NOMO-1 treated with dmso at 0.1 percent for 144 hours (cell line): ENCODE measurements at regions not wholly inside any gene's neighbourhood (a gene's known extent, or its start where the extent isn't known, plus 50 kb on each side); places are given as distances from the start of the nearest gene placed in this dataset.
"Not testable (repeated sequence)": the region's sequence is repeated elsewhere in the genome, so short reads cannot be mapped to it uniquely, and the experiment has no call there.

Experiments
- DNase-seq: peaks from one replicate; lab custom pipeline; 2025; ENCODE audit not compliant: unreplicated experiment; lab: John Stamatoyannopoulos, UW

DNA sequence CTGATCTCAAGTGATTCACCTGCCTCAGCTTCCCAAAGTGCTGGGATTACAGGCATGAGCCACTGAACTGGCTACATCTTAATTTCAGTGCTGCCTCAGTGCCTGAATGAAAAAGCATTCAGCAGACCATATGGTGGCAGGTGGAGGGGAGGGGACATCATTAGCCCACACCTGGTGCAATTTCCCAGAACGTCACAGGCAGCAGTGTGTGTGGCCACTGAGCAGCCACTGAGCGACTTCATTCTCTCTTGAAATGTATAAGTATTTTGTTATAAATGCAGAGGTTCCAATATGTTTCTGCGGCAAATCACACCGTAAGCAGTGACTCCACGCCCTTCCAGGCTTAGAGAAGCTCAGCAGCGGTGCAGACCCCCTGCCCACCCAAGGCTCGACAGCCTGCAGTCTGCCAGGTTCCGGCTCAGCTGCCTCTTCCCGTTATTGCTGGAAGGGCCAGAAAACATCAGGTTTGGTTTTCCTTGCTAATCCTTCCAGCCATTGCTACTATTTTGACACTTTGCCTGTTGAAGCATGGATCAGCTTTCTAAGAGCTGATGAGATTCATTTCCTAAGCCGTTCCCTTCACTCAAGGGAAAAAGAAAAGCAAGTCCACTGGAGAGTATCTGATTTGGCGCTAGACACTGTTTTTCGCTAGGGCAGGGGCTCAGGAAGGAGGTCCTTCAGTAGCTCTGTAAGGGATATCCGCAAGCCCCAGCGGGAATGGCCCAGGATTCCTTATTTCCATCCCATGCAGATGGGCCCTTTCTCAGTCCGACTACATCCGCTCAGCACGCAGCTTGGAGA is 250.7 kb downstream of the VAPA start:
- no peak for DNase-seq

DNA sequence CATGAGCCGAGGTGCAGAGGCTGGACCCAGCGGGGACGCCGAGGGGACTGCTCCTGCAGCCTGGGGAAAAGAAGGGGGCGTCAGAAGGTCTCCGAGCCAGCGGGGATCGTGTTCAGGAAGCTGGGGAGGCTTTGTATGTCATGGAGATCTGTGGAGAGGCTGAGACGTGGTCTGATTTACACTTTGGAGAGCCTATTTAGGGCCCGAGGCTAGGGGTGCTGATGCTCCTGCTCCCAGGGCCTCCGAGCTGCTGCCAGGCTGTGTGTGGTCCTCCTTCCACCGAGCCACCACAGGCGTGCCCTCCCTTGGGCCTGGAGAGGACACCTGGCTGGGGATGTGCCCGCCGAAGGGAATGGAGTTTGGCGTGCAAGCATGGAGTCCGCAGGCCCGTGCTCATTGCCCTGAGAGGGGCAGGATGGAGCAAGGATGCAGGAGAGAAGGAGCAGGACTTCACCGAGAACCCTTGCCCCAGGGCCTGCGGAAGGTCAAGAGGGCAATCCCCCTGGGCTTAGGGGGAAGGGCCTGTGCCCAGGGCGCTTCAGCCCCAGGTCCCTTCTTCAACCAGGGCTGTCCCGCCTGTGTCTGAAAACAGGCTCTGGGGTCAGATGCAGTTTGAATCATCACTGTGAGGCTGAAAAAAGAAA is 252.5 kb downstream of the VAPA start:
- no peak for DNase-seq

DNA sequence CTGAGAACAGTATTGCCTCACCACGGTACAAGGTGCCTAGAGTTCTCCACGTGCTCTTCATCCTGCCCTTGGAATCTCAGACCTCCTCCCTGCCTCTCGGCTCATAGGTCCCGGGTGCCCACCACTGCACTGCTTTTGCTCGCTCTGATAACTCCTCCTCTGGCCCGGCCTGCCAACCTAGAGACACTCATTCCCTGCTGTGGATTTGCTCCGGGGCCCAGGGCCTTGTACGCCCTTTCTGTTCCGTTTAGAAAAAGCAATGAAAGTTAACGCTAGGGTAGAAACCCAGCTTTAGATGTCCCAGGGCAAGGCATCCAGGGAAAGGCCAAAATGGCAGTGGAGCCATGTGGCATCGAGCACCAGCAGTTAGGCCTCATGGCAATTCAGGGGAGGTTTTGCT is 253.9 kb downstream of the VAPA start:
- no peak for DNase-seq

DNA sequence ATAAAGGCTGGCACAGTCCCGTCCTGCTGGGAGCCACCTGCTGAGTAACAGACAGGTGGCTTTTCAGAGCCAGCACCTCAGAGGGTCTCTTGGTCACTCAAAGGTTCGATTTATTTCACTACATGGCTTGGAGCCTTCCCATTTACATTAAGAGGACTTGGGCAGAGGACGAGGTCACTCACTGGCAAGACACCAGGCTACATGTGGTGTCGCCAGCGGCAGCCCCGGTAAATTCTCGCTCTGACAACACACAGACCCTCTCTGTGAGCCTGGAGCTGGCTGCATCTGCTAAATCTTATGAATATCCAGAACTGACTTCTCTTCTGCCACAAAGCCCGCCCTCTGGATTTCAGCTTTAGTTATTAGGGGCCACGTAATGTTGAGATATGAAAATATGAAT is 254.7 kb downstream of the VAPA start:
- DNase-seq: no peak

- no peak for DNase-seq
Measured at GRCh38 chr18:10169064-10169562, 255.3 kb downstream of the VAPA start.

DNA sequence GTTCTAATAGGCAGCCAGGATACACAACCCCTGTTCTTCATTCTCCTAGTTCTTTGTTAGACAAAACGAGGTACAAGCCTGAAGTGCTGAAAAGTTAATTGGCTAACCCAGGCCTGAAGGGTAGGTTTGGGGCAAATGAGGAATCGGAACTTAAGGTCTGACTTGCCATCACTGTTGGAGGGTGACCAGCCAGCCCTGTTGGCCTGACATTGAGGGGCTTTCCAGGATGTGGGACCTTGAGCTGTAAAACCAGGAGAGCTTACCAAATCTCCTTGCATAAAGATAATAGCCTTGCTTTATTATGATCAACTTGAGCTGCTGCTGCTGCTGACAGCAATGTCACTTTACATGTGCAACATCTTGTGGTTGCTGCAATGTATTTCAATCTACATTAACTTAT is 256.0 kb downstream of the VAPA start:
- no peak for DNase-seq

- DNase-seq: no peak
Measured at GRCh38 chr18:10170375-10170774, 256.6 kb downstream of the VAPA start.

DNA sequence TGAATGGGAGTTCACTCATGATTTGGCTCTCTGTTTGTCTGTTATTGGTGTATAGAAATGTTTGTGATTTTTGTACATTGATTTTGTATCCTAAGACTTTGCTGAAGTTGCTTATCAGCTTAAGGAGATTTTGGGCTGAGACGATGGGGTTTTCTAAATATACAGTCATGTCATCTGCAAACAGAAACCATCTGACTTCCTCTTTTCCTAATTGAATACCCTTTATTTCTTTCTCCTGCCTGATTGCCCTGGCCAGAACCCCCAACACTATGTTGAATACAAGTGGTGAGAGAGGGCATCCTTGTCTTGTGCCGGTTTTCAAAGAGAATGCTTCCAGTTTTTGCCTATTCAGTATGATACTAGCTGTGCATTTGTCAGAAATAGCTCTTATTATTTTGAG is 261.5 kb downstream of the VAPA start:
- not testable (repeated sequence) for DNase-seq

- not testable (repeated sequence) for DNase-seq
Measured at GRCh38 chr18:10179326-10179725, 265.5 kb downstream of the VAPA start.

DNA sequence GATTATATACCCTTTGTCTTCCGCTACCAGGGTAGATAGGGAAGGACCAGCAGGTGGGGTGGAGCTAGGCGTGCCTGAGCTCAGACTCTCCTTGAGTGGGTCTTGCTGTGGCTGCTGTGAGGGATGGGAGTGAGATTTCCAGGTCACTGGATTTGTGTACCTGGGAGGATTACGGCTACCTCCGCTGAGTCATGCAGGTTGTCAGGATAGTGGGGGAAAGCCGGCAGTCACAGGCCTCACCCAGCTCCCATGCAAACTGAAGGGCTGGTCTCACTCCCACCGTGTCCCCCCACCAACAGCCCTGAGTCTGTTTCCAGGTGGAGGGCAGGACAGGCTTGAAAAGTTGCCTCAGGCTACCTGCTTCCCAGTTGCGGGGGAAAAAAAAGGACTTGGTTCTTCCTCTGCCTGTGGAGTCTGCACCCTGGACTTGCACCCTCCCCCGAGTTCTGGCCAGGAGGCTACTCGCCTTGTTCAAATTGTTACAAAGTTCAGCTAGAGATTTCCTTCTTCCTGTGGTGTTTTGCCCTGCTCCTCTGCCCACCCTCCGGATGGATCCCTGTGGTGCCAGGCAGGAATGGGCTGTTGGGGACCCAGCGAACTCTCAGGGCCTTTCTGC is 268.3 kb downstream of the VAPA start:
- no peak for DNase-seq

GRCh38 chr18:10184776-10185175 is 269.7 kb upstream of the APCDD1 start:
- no peak for DNase-seq

DNA sequence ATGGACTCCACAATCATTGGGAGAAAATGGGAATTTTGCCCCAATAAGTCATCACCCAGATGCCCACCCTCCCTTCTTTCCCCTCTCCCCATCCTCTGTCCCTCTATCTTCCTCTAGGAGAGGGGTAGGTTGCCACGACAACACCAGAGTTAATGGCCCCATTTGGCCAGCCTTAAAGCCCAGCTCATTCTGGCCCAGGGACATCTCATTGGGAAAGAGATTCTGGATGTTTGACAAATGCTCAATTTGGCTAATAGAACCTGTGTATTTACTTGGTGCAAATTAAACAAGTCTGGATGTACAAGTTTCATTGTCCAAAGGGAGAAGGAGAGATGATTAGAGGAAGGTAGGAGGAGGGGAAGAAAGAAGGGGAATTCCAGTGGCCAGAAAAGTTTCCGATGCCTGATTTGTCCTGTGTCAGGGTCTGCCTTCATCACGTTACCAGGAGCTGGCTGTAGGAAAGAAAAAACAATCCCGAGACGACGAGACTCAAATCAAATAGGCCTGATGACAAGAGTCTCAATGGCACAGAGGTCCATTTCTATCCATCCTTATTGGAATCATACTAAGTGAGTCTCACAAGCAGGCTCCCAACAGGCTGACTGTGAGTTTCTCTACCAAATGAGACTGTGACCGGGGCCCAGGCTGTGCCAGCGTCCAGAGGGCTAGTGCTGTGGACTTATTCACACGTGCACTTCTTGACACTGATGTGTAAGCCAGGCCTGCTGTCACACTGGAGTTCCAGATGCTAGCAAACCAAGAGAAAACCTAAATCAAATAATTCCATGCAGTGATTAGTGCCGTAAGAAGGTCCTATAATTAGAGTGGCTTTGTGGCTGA is 265.2 kb upstream of the APCDD1 start:
- no peak for DNase-seq

DNA sequence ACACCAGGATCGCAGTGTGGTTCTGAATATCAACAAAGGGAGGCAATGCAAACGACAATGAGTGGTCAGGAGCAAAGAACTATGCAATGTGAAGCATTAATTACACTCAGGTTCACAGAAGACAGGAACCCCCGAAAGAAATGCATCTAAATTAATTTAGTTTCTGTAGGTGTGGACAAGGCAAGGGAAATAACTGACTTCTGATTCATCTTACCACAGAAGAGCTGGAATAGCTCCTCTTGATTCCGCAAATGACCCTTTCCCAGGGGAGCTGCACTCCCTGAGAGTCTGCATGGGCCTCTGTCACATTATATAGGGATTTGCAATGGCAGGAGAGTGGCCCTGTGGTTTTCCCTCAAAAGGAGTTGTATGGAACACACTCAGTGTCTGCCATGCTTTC is 263.9 kb upstream of the APCDD1 start:
- no peak for DNase-seq

- no peak for DNase-seq
Measured at GRCh38 chr18:10193444-10193843, 261.0 kb upstream of the APCDD1 start.

- DNase-seq: no peak
Measured at GRCh38 chr18:10194592-10194991, 259.8 kb upstream of the APCDD1 start.

- no peak for DNase-seq
Measured at GRCh38 chr18:10195529-10195928, 258.9 kb upstream of the APCDD1 start.

DNA sequence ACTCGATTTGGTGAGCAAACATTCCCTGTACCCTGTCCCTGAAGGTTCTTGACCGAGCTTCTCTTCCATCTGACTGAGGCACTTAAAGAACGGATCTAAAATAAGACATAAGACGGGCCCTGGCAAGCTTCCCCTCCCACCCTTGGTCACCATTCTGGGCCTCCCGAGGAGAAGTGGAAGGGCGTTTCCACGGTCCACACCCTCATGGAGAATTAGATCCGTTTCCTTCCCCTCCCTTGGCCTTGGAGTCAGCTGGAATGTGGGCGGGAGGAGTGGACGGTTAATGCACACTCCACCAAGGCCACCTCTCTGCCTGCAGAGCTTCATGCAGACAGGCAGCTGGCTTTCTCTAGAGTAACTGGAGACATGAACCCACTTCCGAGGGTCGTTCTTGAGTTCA is 257.3 kb upstream of the APCDD1 start:
- DNase-seq: no peak

- DNase-seq: no peak
Measured at GRCh38 chr18:10201226-10201625, 253.2 kb upstream of the APCDD1 start.

- DNase-seq: peak; percentile 68
Measured at GRCh38 chr18:10201659-10202058, 252.8 kb upstream of the APCDD1 start.

DNA sequence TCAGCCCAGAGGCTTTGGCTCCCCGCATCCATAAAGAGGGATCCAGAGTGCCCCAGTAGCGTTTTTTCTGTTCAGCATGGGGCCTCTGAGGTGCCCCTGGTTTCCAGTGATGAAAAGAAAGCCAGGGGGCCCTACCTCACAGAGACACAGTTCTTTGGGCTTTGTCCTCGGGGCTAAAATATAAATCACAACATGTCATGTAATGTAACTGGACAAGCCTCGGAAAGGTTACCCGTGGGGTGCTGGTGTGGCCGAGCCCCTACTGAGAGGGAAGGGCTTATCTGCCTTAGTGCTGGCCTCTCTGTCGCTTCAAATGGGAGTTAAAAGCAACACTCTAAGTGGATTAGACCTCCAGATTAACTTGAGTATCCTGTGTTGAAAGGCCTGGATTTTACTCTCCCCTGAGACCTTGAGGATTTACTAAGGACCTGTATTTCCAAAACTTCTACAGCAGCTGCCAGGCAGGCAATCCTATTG is 251.6 kb upstream of the APCDD1 start:
- no peak for DNase-seq

DNA sequence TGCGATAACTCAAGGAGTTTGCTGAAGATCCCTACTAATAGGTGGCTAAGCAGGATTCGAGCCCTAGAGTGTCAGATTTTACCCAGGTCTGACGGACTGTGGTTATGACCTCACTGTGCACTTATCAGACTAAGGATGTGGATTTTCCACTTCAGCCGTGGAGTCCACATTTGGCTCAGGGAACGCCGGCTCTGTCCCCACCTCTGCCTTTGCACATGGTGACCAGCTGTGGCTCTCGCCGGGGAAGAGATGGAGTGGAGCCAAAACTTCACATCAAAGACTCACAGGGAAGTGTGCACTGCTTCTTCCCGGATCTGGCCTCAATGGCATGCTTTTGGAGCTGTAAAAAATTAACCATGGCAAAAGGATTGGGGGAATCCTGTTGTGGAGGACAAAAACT is 249.3 kb upstream of the APCDD1 start:
- no peak for DNase-seq
